ENCODE measurements at regions not wholly inside any gene's neighbourhood (a gene's known extent, or its start where the extent isn't known, plus 50 kb on each side); places are given as distances from the start of the nearest gene placed in this dataset.

- TF ChIP-seq CTCF (IDR thresholded peaks at IDR 0.05), result no peak
- peaks cover 4% of the 10 kb centered on the region for H3K27me3 Mint-ChIP-seq
- Histone ChIP-seq H3K9me3 (ENCODE audit: control insufficient read depth in 1 of 2, insufficient read depth in 1 of 2, low read length in 2 of 2) (no peaks in the 10 kb centered on the region), H3K36me3 (ENCODE audit: insufficient read depth, low read length) (no peaks in the 10 kb centered on the region), H3K4me3 (ENCODE audit: low read length) (no peak overlapping the region), H3K27me3 (ENCODE audit: control insufficient read depth in 1 of 2, insufficient read depth in 2 of 2, low read length in 2 of 2) (peaks cover 0 to 6% of the 10 kb centered on the region in 2 experiments), H3K27ac (ENCODE audit: low read depth in 1 of 2, low read length in 2 of 2) (no peak overlapping the region), H3K4me1 (ENCODE audit: insufficient read depth, low read length) (no peaks in the 10 kb centered on the region)
- no peak overlapping the region for H3K4me3 Mint-ChIP-seq
- intact Hi-C loops (cut with DNase I, micrococcal nuclease), result no loop called here
- no peak overlapping the region for H3K27ac Mint-ChIP-seq
- no peaks in the 10 kb centered on the region for H3K9me3 Mint-ChIP-seq
- ATAC-seq (ENCODE audit: poor library complexity) (no peak), DNase-seq (no peak)
- H3K36me3 Mint-ChIP-seq (ENCODE audit: low read depth), result no peaks in the 10 kb centered on the region
- POLR2A ChIA-PET, result interaction anchor here (0.6 kb wide), 1 partner anchor 116 kb away, joined by 3 read pairs; no protein-coding TSS in a partner anchor
- CTCF ChIA-PET, result no interaction called here
- no peaks in the 10 kb centered on the region for H3K4me1 Mint-ChIP-seq (ENCODE audit: low read depth)
Measured at GRCh38 chr2:226233388-226233787, 566.2 kb downstream of the IRS1 start.

GRCh38 chr2:226228080-226228479 is 571.5 kb downstream of the IRS1 start:
- H3K27me3 Mint-ChIP-seq, result peaks cover 19% of the 10 kb centered on the region
- H3K4me3 ChIP-seq (ENCODE audit: low read length), result no peak overlapping the region

GRCh38 chr2:226227341-226227740 is 572.3 kb downstream of the IRS1 start:
- Mint-ChIP-seq H3K27me3 (peaks cover 17% of the 10 kb centered on the region), H3K4me3 (no peak overlapping the region), H3K36me3 (ENCODE audit: low read depth) (no peaks in the 10 kb centered on the region), H3K9me3 (no peaks in the 10 kb centered on the region), H3K4me1 (ENCODE audit: low read depth) (no peaks in the 10 kb centered on the region), H3K27ac (no peak overlapping the region)
- no peak for TF ChIP-seq CTCF (IDR thresholded peaks at IDR 0.05)
- no peaks in the 10 kb centered on the region for H3K4me1 ChIP-seq (ENCODE audit: insufficient read depth, low read length)
- ChIA-PET CTCF (no interaction called here), POLR2A (no interaction called here)
- ATAC-seq (ENCODE audit: poor library complexity), result no peak
- H3K36me3 ChIP-seq (ENCODE audit: insufficient read depth, low read length), result no peaks in the 10 kb centered on the region
- peaks cover 0 to under 1% of the 10 kb centered on the region in 2 experiments for H3K27me3 ChIP-seq (ENCODE audit: control insufficient read depth in 1 of 2, insufficient read depth in 2 of 2, low read length in 2 of 2)
- no peaks in the 10 kb centered on the region for H3K9me3 ChIP-seq (ENCODE audit: control insufficient read depth in 1 of 2, insufficient read depth in 1 of 2, low read length in 2 of 2)
- H3K27ac ChIP-seq (ENCODE audit: low read depth in 1 of 2, low read length in 2 of 2), result no peak overlapping the region
- DNase-seq, result no peak
- H3K4me3 ChIP-seq (ENCODE audit: low read length), result no peak overlapping the region
- intact Hi-C loops (cut with DNase I, micrococcal nuclease), result no loop called here

More at GRCh38 chr2:226228080-226228479, 571.5 kb downstream of the IRS1 start:
- H3K4me1 ChIP-seq (ENCODE audit: insufficient read depth, low read length), result no peaks in the 10 kb centered on the region
- H3K27ac Mint-ChIP-seq, result no peak overlapping the region
- H3K27me3 ChIP-seq (ENCODE audit: control insufficient read depth in 1 of 2, insufficient read depth in 2 of 2, low read length in 2 of 2), result peaks cover 0 to 6% of the 10 kb centered on the region in 2 experiments
- ATAC-seq (ENCODE audit: poor library complexity) (no peak), DNase-seq (no peak)
- H3K36me3 Mint-ChIP-seq (ENCODE audit: low read depth), result no peaks in the 10 kb centered on the region
- TF ChIP-seq CTCF (IDR thresholded peaks at IDR 0.05), result no peak
- ChIA-PET POLR2A (no interaction called here), CTCF (no interaction called here)
- H3K9me3 ChIP-seq (ENCODE audit: control insufficient read depth in 1 of 2, insufficient read depth in 1 of 2, low read length in 2 of 2), result no peaks in the 10 kb centered on the region
- H3K9me3 Mint-ChIP-seq, result no peaks in the 10 kb centered on the region
- intact Hi-C loops (cut with DNase I, micrococcal nuclease), result no loop called here
- no peaks in the 10 kb centered on the region for H3K36me3 ChIP-seq (ENCODE audit: insufficient read depth, low read length)
- H3K27ac ChIP-seq (ENCODE audit: low read depth in 1 of 2, low read length in 2 of 2), result no peak overlapping the region
- no peak overlapping the region for H3K4me3 Mint-ChIP-seq
- no peaks in the 10 kb centered on the region for H3K4me1 Mint-ChIP-seq (ENCODE audit: low read depth)
